OCI-LY1 (cell line): ENCODE measurements at regions not wholly inside any gene's neighbourhood (a gene's known extent, or its start where the extent isn't known, plus 50 kb on each side); places are given as distances from the start of the nearest gene placed in this dataset.

ENCODE experiments used
- H2AFZ ChIP-seq: fragments of 200-600 bp; sonication (generic), shearing (Covaris generic); 2 replicates; pipeline ENCODE4 v1.6.0; 2014; ENCODE audit warnings: antibody characterized with exemption, mild to moderate bottlenecking, low read length
- H3F3A ChIP-seq: fragments of 200-600 bp; sonication (generic), shearing (Covaris generic); 2 replicates; pipeline ENCODE4 v1.6.0; 2014; ENCODE audit warnings: mild to moderate bottlenecking, antibody characterized with exemption, low read length, moderate library complexity; ENCODE audit not compliant: insufficient read depth
- H3K27ac ChIP-seq: fragments of 200-600 bp; sonication (generic); 2 replicates; pipeline ENCODE4 v1.5.1; 2014; ENCODE audit warnings: low read length, mixed run types, mild to moderate bottlenecking, low read depth; ENCODE audit not compliant: poor library complexity, severe bottlenecking
- H3K27me3 ChIP-seq: fragments of 200-600 bp; sonication (generic); 2 replicates; pipeline ENCODE4 v1.6.0; 2014; ENCODE audit warnings: antibody characterized with exemption, mild to moderate bottlenecking, low read length, moderate library complexity; ENCODE audit not compliant: insufficient read depth
- H3K36me3 ChIP-seq: fragments of 200-600 bp; sonication (generic); 2 replicates; pipeline ENCODE4 v1.6.1; 2014; ENCODE audit warnings: mild to moderate bottlenecking, antibody characterized with exemption, low read length, moderate library complexity, mixed read lengths; ENCODE audit not compliant: insufficient read depth
- H3K4me1 ChIP-seq: fragments of 200-600 bp; sonication (generic); 2 replicates; pipeline ENCODE4 v1.5.1; 2014; ENCODE audit warnings: mild to moderate bottlenecking, low read length, moderate library complexity; ENCODE audit not compliant: insufficient read depth, severe bottlenecking
- H3K4me2 ChIP-seq: fragments of 200-600 bp; sonication (generic), shearing (Covaris generic); 2 replicates; pipeline ENCODE4 v1.6.1; 2014; ENCODE audit warnings: low read length
- H3K4me3 ChIP-seq: fragments of 200-600 bp; sonication (generic); 2 replicates; pipeline ENCODE4 v1.5.1; 2014; ENCODE audit warnings: low read length, low read depth, mild to moderate bottlenecking, mixed read lengths; ENCODE audit not compliant: poor library complexity, severe bottlenecking
- H3K79me2 ChIP-seq: fragments of 200-600 bp; shearing (Covaris generic); 2 replicates; pipeline ENCODE4 v1.6.1; 2016; ENCODE audit warnings: mixed run types, low read length, mixed read lengths; ENCODE audit not compliant: insufficient read depth
- H3K9ac ChIP-seq: fragments of 200-600 bp; sonication (generic), shearing (Covaris generic); 2 replicates; pipeline ENCODE4 v1.6.1; 2014; ENCODE audit warnings: mild to moderate bottlenecking, low read length, mixed read lengths
- H3K9me2 ChIP-seq: fragments of 200-600 bp; sonication (generic), shearing (Covaris generic); 2 replicates; pipeline ENCODE4 v1.6.1; 2014; ENCODE audit warnings: low read depth, mild to moderate bottlenecking, low read length, mixed read lengths
- H3K9me3 ChIP-seq: fragments of 200-600 bp; shearing (Covaris generic); 2 replicates; pipeline ENCODE4 v1.6.1; 2014; ENCODE audit warnings: low read length, mixed read lengths
- H4K20me1 ChIP-seq: fragments of 200-600 bp; sonication (generic), shearing (Covaris generic); 2 replicates; pipeline ENCODE4 v1.6.0; 2016; ENCODE audit warnings: mild to moderate bottlenecking, low read length; ENCODE audit not compliant: insufficient read depth
- CTCF ChIP-seq: fragments of 200-600 bp; sonication (generic), shearing (Covaris generic); IDR thresholded peaks from 2 replicates; pipeline ENCODE4 v1.5.1; 2017; ENCODE audit warnings: mild to moderate bottlenecking, antibody characterized with exemption, low read length, moderate library complexity, mixed read lengths
- EZH2 ChIP-seq: fragments of 200-600 bp; sonication (generic), shearing (Covaris generic); IDR thresholded peaks from 2 replicates; pipeline ENCODE4 v1.8.0; 2017; ENCODE audit warnings: borderline replicate concordance, mixed run types, mild to moderate bottlenecking, antibody characterized with exemption, low read length, moderate library complexity, mixed read lengths

DNA sequence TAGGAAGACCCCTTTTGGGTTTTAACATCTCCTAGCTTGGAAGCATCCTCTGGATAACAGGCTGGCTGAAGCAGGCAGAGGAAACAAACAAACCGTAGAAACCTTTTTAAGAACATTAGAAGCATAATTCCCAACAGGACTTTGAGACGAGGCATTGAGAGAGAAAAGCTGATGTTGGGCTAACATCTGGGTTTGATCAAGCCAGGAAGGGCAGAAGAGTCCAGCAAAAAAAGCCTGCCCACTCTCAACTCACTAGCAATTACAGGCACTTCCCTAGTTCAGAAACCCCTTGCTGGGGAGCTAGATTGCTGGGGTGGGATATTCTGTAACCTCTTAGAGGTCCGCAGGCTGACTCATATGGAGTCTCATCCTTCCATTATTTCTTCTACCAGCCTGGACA is 75.4 kb upstream of the CTNNA1 start:
- no peaks in the 10 kb centered on the region for H3K9me3 ChIP-seq
- TF ChIP-seq EZH2 (no peak), CTCF (no peak)
- H3K9me2 ChIP-seq: no peaks in the 10 kb centered on the region
- no peak overlapping the region for H3K4me3 ChIP-seq
- no peak overlapping the region for H3K9ac ChIP-seq
- H3K27me3 ChIP-seq: 0 out of 2 replicates have a peak, but pooled peaks cover 5% of the 10 kb centered on the region
- no peaks in the 10 kb centered on the region for H4K20me1 ChIP-seq
- H3F3A ChIP-seq: no peaks in the 10 kb centered on the region
- no peaks in the 10 kb centered on the region for H3K4me1 ChIP-seq
- no peaks in the 10 kb centered on the region for H3K36me3 ChIP-seq
- no peak overlapping the region for H3K4me2 ChIP-seq
- no peaks in the 10 kb centered on the region for H3K79me2 ChIP-seq
- no peak overlapping the region for H3K27ac ChIP-seq
- H2AFZ ChIP-seq: no peak overlapping the region

DNA sequence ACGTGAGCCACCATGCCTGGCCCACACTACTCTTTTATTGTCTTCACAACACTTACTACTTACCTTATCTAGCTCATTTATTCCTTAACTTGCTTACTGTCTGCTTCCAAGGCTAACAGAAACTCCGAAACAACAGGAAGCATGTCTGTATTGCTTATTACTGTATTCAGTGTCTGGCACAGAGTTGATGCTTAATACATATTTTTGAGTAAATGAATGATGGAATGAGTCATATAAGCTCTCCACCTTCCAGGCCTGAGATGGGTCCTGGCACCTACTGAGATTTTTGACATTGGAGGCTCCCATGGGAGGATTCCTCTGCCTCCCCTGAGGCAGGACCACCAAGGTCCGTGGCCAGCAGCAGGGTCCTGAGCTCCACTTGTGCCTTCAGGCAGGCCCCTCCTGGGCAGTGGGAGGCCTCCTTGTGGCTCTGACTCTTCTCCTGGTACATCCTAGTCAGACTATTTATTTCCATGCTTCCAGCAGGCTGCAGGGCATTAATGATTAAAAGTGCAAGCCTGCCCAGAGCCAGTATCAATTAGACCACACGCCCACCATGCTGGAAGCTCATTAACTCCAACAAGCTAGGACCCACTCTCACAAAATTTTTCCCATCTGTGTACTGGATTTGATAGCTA is 76.5 kb upstream of the CTNNA1 start:
- H3F3A ChIP-seq: no peaks in the 10 kb centered on the region
- 0 out of 2 replicates have a peak, but pooled peaks cover 5% of the 10 kb centered on the region for H3K27me3 ChIP-seq
- H3K27ac ChIP-seq: no peak overlapping the region
- H3K4me2 ChIP-seq: no peak overlapping the region
- no peak overlapping the region for H3K9ac ChIP-seq
- no peaks in the 10 kb centered on the region for H3K9me3 ChIP-seq
- TF ChIP-seq EZH2: no peak
- TF ChIP-seq CTCF: no peak
- H4K20me1 ChIP-seq: no peaks in the 10 kb centered on the region
- no peaks in the 10 kb centered on the region for H3K9me2 ChIP-seq
- no peak overlapping the region for H2AFZ ChIP-seq
- no peaks in the 10 kb centered on the region for H3K4me1 ChIP-seq
- no peaks in the 10 kb centered on the region for H3K79me2 ChIP-seq
- H3K36me3 ChIP-seq: no peaks in the 10 kb centered on the region
- no peak overlapping the region for H3K4me3 ChIP-seq

DNA sequence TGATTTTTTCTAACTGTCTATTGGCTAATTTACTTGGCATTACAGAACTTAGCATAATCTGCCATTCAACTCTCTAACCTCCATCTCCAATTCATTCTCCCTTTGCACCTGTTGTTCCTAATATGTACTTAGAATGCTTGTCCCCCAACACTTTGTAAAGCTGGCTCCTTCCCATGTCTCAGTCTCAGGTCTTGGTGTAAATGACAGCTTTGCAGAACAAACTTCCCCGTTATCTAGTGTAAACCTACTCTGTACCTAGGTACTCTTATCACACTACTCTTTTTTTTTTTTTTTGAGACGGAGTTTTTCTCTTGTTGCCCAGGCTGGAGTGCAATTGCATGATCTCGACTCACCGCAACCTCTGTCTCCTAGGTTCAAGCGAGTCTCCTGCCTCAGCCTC is 77.2 kb upstream of the CTNNA1 start:
- 0 out of 2 replicates have a peak, but pooled peaks cover 5% of the 10 kb centered on the region for H3K27me3 ChIP-seq
- H3K9ac ChIP-seq: no peak overlapping the region
- no peaks in the 10 kb centered on the region for H3K36me3 ChIP-seq
- no peak overlapping the region for H3K27ac ChIP-seq
- H2AFZ ChIP-seq: no peak overlapping the region
- H3K4me3 ChIP-seq: no peak overlapping the region
- no peaks in the 10 kb centered on the region for H3K4me1 ChIP-seq
- H3K4me2 ChIP-seq: no peak overlapping the region
- TF ChIP-seq CTCF (no peak), EZH2 (no peak)
- H3K9me2 ChIP-seq: no peaks in the 10 kb centered on the region
- no peaks in the 10 kb centered on the region for H3K9me3 ChIP-seq
- H3K79me2 ChIP-seq: no peaks in the 10 kb centered on the region
- no peaks in the 10 kb centered on the region for H3F3A ChIP-seq
- H4K20me1 ChIP-seq: no peaks in the 10 kb centered on the region
